ENCODE measurements at regions not wholly inside any gene's neighbourhood (a gene's known extent, or its start where the extent isn't known, plus 50 kb on each side); places are given as distances from the start of the nearest gene placed in this dataset.
A peak's percentile ranks its signal among the peaks of the same experiment; 100 is the strongest.
"Not testable (repeated sequence)": the region's sequence is repeated elsewhere in the genome, so short reads cannot be mapped to it uniquely, and the experiment has no call there.

DNA sequence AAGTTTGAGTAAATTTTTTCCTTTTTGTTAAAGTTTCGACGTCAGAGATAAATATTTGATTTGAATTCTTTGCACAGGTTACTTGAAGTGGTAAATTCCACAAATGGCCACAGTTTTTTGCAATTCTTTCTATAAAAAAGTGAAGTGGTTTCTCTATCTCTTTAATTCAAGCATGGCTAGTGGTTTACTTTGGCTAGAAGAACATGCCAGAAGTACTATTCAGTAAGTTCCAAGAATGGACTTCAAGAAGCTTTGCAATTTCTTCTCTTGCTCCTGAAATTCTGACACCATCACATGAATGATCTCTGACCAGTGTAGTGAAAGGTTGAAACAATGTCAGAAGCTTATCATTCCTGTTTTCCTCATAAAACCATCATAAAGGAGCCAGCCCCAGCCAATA is 55.7 kb upstream of the RNPC3 start:
- Histone ChIP-seq H3K4me1 (replicated peaks in 1 of 2) (no peaks in the 10 kb centered on the region), H3K27ac (no peak overlapping the region), H3K4me3 (no peak overlapping the region)
- no peak for ATAC-seq (replicated peaks in 6 of 8)
- in situ Hi-C loops (cut with MboI; ENCODE audit: low pct_unique_long_range_greater_than_20kb in 2 of 9, low sequenced_read_pairs in 9 of 9, unreplicated experiment in 9 of 9): no loop called here
- WGBS, 10 experiments: 20 to 100% (median 88%) methylated on average over 2 of the region's 2 CpGs

DNA sequence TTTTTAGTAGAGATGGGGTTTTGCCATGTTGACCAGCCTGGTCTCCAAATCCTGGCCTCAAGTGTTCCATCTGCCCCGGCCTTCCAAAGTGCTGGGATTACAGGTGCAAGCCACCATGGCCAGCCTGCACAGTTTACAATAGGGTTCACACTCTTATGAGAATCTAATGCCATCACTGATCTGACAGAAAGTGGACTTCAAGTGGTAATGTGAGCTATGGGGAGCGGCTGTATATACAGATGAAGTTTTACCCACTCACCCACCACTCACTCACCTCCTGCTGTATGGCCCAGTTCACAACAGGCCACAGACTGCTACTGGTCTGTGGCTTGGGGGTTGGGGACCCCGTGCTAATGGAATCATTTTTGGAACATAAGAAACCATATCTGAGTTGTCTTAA is 58.4 kb upstream of the RNPC3 start:
- no peak for ATAC-seq (replicated peaks in 6 of 8)
- H3K27ac ChIP-seq: no peak overlapping the region
- H3K4me1 ChIP-seq (replicated peaks in 1 of 2): no peaks in the 10 kb centered on the region
- H3K4me3 ChIP-seq: no peak overlapping the region
- WGBS, 10 experiments: 20 to 100% (median 70%) methylated on average over 1 to 3 of the region's 3 CpGs; no CpG with 5 or more reads in 3 of the 10 experiments
- in situ Hi-C loops (cut with MboI; ENCODE audit: low pct_unique_long_range_greater_than_20kb in 2 of 9, low sequenced_read_pairs in 9 of 9, unreplicated experiment in 9 of 9): no loop called here

DNA sequence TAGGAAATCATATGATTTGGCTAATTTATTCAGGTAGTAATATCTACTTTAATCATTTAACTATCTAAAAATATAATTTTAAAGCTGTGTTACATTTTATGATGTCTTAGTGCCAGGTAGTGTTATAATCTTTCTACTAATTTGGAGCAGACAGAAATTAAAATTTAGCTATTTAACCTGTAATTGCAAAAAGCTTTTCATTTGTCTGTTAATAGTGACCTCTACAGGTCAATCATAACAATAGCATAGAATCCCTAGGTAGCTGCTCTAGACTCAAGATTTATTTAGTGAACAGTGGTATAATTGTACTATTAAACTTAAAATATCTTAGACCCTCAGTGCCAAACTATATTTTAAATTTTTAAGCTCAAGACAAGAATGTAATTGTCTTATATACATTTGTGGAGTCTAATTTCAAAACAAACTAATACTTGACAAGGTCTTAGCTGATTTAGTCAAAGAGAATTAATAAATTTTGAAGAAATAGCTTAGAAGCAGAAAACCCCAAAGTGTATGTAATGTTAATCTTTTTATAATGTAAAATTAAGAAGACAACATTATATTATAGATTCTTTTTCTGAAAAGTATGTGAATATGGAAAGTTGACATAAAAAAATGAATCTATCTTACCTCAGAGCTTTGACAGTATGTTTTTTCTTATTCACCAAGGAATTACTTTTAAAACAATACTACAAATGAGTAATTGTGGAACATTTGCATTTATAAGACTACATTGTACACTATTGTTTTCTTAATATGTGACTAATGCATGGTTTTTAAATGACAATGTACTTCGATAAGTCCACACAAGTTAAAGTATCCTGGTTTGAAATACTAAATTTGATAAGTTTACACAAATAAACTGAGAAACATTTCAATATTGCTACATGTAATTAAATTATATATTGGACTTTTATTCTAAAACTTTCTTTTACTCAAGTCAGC is 64.1 kb upstream of the RNPC3 start:
- Histone ChIP-seq H3K4me1 (replicated peaks in 1 of 2) (no peaks in the 10 kb centered on the region), H3K27ac (no peak overlapping the region), H3K4me3 (no peak overlapping the region)
- peak in 1 of 8 experiments; percentile 42 for ATAC-seq (replicated peaks in 6 of 8)
- 50 to 100% (median 83%) methylated on average over 1 of the region's 1 CpG; no CpG with 5 or more reads in 1 of the 10 experiments for WGBS, 10 experiments
- in situ Hi-C loops (cut with MboI; ENCODE audit: low pct_unique_long_range_greater_than_20kb in 2 of 9, low sequenced_read_pairs in 9 of 9, unreplicated experiment in 9 of 9): no loop called here

DNA sequence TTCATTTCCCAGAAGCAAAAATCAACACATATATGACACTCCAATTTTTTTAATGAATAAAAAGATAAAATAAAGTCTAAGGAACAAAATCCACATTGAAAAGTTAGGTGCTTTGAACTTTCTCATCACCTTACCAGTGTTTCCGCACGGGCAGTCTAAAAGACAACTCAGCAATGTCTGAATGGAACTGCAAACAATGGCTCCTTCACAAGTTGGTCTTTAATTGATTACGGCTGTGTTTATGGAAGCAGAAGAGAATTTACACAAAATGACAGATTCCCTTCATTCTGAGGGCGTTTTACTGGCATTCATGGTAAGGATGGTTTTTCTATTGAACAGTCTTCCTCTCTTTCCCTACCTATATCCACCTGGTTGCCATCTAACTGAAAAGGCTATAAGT is 65.0 kb upstream of the RNPC3 start:
- no peaks in the 10 kb centered on the region for H3K4me1 ChIP-seq (replicated peaks in 1 of 2)
- WGBS, 10 experiments: 21 to 94% (median 46%) methylated on average over 2 to 4 of the region's 4 CpGs; no CpG with 5 or more reads in 1 of the 10 experiments
- in situ Hi-C loops (cut with MboI; ENCODE audit: low pct_unique_long_range_greater_than_20kb in 2 of 9, low sequenced_read_pairs in 9 of 9, unreplicated experiment in 9 of 9): no loop called here
- H3K4me3 ChIP-seq: no peak overlapping the region
- no peak overlapping the region for H3K27ac ChIP-seq
- ATAC-seq (replicated peaks in 6 of 8): no peak

DNA sequence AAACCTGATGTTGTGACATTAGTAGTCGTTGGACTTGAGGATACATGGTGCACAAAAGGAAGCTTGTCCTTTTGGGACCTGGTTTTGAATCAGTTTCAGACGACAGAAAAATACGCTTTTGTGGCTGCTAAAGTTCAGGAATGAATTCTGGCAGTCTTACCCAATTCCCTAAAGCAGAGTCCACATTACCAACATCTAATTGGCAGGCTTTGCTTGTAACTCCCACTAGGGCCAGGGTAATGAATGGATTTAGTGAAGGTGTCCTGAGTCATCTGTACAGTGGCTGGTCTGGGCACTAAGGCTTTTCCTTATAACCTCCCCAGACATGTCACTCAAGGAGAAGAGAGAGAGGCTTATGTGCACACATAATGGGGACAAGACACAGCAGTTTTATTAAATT is 66.2 kb upstream of the RNPC3 start:
- in situ Hi-C loops (cut with MboI; ENCODE audit: low pct_unique_long_range_greater_than_20kb in 2 of 9, low sequenced_read_pairs in 9 of 9, unreplicated experiment in 9 of 9): no loop called here
- no peak overlapping the region for H3K4me3 ChIP-seq
- no peaks in the 10 kb centered on the region for H3K4me1 ChIP-seq (replicated peaks in 1 of 2)
- no peak overlapping the region for H3K27ac ChIP-seq
- WGBS, 10 experiments: 0 to 100% (median 83%) methylated on average over 1 to 3 of the region's 3 CpGs; no CpG with 5 or more reads in 1 of the 10 experiments
- ATAC-seq (replicated peaks in 6 of 8): no peak

DNA sequence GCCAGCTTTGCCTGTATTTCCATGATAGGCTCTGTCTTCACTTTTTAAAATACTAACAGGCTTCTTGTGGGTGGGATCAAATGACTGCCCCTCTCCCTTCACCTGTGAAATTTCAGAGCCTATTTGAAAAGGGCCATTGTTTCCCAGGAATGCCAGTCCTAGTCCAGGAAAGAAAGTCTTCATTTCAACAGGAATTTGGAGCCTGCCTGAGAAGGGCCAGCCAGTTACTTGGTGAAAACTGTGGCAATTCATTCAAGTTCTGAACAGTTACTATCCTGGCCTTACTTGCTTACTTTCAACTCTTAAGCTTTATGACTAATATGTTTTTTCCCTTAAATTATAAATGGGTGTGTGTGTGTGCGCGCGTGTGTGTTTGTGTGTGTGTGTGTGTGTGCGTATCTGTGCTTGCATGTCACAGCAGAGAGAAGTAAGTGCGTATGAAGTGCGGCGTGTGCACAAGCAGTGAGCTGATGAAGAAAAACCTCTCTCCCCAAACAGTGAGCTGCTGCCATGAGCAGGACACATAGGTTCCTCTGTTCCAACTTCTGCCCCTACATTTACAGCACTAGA is 67.5 kb upstream of the RNPC3 start:
- WGBS, 10 experiments: 58 to 95% (median 91%) methylated on average over 2 to 7 of the region's 7 CpGs; no CpG with 5 or more reads in 4 of the 10 experiments
- in situ Hi-C loops (cut with MboI; ENCODE audit: low pct_unique_long_range_greater_than_20kb in 2 of 9, low sequenced_read_pairs in 9 of 9, unreplicated experiment in 9 of 9): no loop called here
- Histone ChIP-seq H3K4me3 (no peak overlapping the region), H3K4me1 (replicated peaks in 1 of 2) (no peaks in the 10 kb centered on the region), H3K27ac (no peak overlapping the region)
- ATAC-seq (replicated peaks in 6 of 8): no peak

DNA sequence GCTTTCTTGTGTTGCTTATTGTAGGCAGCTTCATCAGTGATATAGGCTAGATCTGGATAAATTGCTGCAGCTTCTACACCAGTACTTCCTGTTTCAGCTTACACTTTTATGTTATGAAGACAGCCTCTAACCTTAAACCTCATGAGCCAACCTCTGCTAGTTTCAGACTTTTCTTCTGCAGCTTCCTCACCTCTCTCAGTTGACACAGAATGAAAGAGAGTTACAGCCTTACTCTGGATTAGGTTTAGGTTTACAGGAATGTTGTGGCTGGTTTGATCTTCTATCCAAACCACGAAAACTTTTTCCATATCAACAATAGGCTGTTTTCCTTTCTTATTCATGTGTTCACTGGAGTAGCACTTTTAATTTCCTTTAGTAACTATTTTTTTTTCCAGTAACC is 76.9 kb upstream of the RNPC3 start:
- Histone ChIP-seq H3K4me3 (no peak overlapping the region), H3K4me1 (replicated peaks in 1 of 2) (no peaks in the 10 kb centered on the region), H3K27ac (no peak overlapping the region)
- in situ Hi-C loops (cut with MboI; ENCODE audit: low pct_unique_long_range_greater_than_20kb in 2 of 9, low sequenced_read_pairs in 9 of 9, unreplicated experiment in 9 of 9): loop anchor here in 1 of 9 experiments (25.0 kb wide), 1 partner anchor 336 kb away; the partner anchor contains the start of gene COL11A1
- ATAC-seq (replicated peaks in 6 of 8): no peak
- 25 to 100% (median 80%) methylated on average over 1 of the region's 1 CpG; no CpG with 5 or more reads in 2 of the 10 experiments for WGBS, 10 experiments

DNA sequence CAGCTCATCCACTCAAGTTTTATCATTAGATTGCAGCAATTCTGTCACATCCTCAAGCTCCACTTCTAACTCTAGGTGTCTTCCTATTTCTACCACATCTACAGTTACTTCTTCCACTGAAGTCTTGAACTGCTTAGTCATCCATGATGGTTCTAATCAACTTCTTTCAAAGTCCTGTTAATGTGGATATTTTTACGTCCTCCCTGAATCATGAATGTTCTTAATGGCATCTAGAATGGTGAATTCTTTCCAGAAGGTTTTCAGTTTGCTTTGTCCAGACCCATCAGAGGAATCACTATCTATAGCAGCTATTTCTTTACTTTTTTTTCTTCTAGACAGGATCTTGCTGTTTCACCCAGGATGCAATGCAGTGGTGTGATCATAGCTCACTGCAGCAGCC is 78.0 kb upstream of the RNPC3 start:
- no peak for ATAC-seq (replicated peaks in 6 of 8)
- in situ Hi-C loops (cut with MboI; ENCODE audit: low pct_unique_long_range_greater_than_20kb in 2 of 9, low sequenced_read_pairs in 9 of 9, unreplicated experiment in 9 of 9): loop anchor here in 1 of 9 experiments (25.0 kb wide), 1 partner anchor 335 kb away; the partner anchor contains the start of gene COL11A1
- 0 to 100% (median 88%) methylated on average over 1 of the region's 1 CpG; no CpG with 5 or more reads in 2 of the 10 experiments for WGBS, 10 experiments
- no peak overlapping the region for H3K27ac ChIP-seq
- H3K4me1 ChIP-seq (replicated peaks in 1 of 2): no peaks in the 10 kb centered on the region
- H3K4me3 ChIP-seq: no peak overlapping the region

DNA sequence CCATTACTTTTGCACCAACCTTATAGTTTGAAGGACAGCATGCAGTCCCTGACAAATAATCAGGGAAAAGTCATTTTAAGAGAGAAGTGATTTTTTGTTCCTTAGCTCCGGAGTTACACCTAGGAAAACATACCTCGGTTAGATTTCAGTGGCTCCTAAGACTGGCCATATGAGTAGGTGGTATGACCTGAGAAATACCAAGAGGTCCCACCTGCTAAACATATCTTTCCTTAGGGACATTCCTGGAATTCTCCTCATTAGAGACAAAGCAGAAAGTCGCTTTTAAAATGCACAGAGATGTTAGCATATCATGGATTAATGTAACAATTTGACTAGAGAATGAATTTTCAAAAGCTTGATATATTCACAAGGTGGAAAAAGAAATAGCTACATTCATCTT is 84.2 kb upstream of the RNPC3 start:
- 0 to 100% (median 88%) methylated on average over 1 to 3 of the region's 3 CpGs for WGBS, 10 experiments
- H3K4me1 ChIP-seq (replicated peaks in 1 of 2): peaks cover 0 to 9% of the 10 kb centered on the region in 2 donors
- in situ Hi-C loops (cut with MboI; ENCODE audit: low pct_unique_long_range_greater_than_20kb in 2 of 9, low sequenced_read_pairs in 9 of 9, unreplicated experiment in 9 of 9): loop anchor here in 1 of 9 experiments (25.0 kb wide), 1 partner anchor 329 kb away; the partner anchor contains the start of gene COL11A1
- H3K27ac ChIP-seq: no peak overlapping the region
- H3K4me3 ChIP-seq: no peak overlapping the region
- ATAC-seq (replicated peaks in 6 of 8): no peak

DNA sequence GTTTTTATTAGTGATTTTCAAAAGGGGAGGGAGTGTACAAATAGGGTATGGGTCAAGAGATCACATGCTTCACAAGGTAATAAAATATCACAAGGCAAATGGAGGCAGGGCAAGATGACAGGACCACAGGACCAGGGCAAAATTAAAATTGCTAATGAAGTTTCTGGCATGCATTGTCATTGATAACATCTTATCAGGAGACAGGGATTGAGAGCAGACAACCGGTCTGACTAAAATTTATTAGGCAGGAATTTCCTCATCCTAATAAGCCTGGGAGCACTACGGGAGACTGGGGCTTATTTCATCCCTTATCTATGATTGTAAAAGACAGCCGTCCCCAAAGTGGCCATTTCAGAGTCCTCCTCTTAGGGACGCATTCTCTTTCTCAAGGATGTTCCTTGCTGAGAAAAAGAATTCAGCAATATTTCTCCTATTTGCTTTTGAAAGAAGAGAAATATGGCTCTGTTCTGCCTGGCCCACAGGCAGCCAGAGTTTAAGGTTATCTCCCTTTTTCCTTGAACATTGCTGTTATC is 88.9 kb upstream of the RNPC3 start:
- in situ Hi-C loops (cut with MboI; ENCODE audit: low pct_unique_long_range_greater_than_20kb in 2 of 9, low sequenced_read_pairs in 9 of 9, unreplicated experiment in 9 of 9): loop anchor here in 1 of 9 experiments (25.0 kb wide), 1 partner anchor 324 kb away; the partner anchor contains the start of gene COL11A1
- H3K27ac ChIP-seq; H3K4me1 ChIP-seq (replicated peaks in 1 of 2); ATAC-seq (replicated peaks in 6 of 8); H3K4me3 ChIP-seq: not testable (repeated sequence)
- 14 to 100% (median 55%) methylated on average over 1 to 4 of the region's 4 CpGs; no CpG with 5 or more reads in 3 of the 10 experiments for WGBS, 10 experiments

DNA sequence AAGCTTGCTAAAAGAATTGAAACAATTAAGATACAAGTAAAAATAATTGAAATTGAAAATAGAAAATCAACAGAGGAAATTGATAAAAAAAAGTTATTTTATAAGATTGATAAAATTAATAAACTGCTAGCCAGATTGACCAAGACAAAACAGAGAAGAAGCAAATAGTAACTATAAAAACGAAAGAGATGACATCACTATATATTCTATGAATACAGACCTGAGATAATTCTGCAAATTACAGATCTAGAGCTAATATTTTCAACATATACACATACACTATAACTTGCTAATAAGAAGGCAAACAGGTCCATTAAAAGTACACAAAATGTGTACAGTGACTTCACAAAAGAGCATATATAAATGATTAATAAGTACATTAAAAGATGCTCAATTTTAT is 90.1 kb upstream of the RNPC3 start:
- ATAC-seq (replicated peaks in 6 of 8): no peak
- 13 to 86% (median 76%) methylated on average over 1 of the region's 1 CpG; no CpG with 5 or more reads in 1 of the 10 experiments for WGBS, 10 experiments
- in situ Hi-C loops (cut with MboI; ENCODE audit: low pct_unique_long_range_greater_than_20kb in 2 of 9, low sequenced_read_pairs in 9 of 9, unreplicated experiment in 9 of 9): loop anchor here in 1 of 9 experiments (25.0 kb wide), 1 partner anchor 323 kb away; the partner anchor contains the start of gene COL11A1
- H3K27ac ChIP-seq: no peak overlapping the region
- H3K4me3 ChIP-seq: no peak overlapping the region
- peaks cover 0 to 9% of the 10 kb centered on the region in 2 donors for H3K4me1 ChIP-seq (replicated peaks in 1 of 2)

DNA sequence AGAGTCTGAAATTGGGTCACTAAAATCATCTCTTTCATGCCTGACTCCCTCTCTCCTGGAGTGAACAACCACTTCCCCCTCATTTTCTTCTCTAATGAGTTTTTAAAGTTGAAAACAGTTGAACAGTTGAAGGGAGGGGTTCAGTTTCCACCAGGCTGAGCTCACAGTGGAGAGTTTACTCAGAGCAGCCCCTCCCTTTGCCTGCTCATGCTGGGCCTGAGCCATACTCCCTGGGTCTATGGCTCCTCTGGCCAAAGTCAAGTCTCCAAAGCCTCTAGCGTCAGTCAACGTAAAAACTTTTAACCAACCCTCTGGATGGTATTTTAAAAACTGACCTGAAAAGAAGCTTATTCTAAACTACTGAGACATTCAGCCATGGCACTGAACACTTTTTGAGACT is 100.8 kb upstream of the RNPC3 start:
- in situ Hi-C loops (cut with MboI; ENCODE audit: low pct_unique_long_range_greater_than_20kb in 2 of 9, low sequenced_read_pairs in 9 of 9, unreplicated experiment in 9 of 9): loop anchor here in 1 of 9 experiments (25.0 kb wide), 1 partner anchor 312 kb away; the partner anchor contains the start of gene COL11A1
- Histone ChIP-seq H3K4me1 (replicated peaks in 1 of 2) (no peaks in the 10 kb centered on the region), H3K27ac (no peak overlapping the region), H3K4me3 (no peak overlapping the region)
- WGBS, 10 experiments: 33 to 95% (median 89%) methylated on average over 2 of the region's 2 CpGs; no CpG with 5 or more reads in 4 of the 10 experiments
- peak in 3 of 8 experiments; percentile 37 to 100 (median 96) for ATAC-seq (replicated peaks in 6 of 8)
